NCI-H2196 treated with DMSO at 0.1 percent for 48 hours (cell line): ENCODE measurements at regions not wholly inside any gene's neighbourhood (a gene's known extent, or its start where the extent isn't known, plus 50 kb on each side); places are given as distances from the start of the nearest gene placed in this dataset.

ENCODE experiments used
- DNase-seq: peaks from one replicate; lab custom pipeline; 2025; ENCODE audit not compliant: unreplicated experiment; lab: John Stamatoyannopoulos, UW

DNA sequence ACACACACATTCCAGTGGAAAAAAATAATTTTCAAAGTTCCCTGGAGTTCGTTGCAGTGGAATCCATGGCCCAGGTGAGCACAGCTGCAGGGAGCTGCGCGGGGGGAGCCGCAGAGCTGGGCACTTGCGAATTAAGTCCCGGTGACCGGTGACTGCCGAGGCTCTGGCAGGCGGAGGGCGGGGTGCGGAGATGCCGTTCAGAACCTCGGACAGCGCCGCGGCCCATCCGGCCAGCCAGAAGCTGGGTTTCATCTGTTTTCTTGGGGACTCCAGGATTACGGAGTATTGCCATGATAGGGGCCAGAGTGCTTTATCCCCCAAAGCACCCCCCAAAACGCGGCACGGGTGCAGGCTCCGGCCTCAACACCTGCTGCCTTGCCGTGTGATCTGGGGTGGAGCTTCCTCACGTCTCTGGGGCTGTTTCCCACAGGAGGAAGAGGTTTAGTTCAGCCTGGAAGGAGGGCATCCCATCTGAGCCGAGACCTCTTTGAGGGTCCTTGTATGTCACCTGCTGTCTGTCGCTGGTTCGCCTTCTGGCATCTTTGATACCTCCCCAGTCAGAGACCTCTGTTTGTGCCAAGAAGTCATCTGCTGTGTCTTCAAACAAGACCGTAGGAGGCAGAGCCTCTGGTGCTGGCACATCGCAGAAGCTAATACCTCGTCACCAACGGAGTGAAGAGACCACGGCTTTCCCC is 99.4 kb downstream of the YTHDF1 start:
- DNase-seq = no peak

DNA sequence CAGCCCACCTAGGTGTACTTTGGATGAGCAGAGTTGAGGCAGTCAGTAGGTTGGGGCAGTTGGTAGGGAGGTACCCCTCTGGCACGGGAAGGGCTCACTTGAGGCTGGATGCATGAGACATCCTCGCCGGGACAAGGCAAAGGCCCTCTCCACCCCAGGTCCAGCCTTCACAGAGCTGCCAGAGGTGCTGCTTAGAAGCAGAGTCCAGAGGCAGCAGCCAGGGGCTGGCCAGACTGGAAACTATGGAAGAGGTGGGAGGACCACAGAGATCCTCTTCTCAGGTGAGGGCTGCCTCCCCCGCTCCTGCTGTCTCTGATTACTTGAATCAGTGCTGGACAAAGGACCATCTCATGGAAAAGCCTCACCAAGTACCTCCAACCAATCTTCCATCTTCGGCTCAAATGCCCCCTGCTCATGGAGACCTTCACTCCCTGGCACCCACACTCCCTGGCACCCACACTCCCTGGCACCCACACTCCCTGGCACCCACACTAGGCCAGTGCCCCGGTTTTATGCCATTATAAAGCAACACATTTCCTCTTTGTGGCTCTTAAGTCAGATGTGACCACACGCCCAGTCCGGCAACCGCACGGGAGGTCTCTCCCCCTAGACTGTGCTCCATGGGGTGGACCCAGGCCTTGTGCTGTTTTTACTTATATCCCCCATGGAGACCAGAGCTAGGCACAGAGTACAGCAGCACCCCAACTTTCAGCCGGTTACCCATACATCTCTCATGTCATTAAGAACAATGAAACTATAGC is 100.1 kb downstream of the YTHDF1 start:
- DNase-seq = no peak

DNA sequence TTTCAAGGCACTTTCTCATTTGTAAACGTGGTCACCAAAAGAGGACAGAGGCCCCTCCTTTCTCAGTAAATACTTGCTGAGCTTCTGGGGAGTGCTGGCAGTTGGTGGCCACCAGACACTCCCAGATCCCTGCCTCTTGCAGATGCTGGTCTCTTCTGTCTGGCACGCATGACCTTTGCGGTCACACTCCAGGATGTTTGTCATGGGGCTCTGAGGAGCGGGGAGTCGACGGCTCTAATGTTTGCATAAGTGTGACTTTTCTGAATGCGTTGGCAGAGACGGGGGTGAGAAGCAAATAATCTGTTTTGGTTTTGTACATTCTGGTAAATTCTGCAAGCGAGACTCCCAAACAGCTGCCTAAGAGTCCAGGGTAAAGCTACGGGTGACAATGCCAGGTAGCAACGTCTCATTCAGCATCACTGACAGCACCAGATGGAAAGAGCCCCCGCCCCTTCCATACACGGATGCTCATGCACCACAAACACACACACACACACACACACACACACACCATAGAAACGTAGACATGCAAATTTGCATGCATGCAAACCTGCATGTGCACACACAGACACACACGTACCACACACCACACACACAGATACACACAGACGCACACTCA is 101.1 kb downstream of the YTHDF1 start:
- DNase-seq = no peak

DNA sequence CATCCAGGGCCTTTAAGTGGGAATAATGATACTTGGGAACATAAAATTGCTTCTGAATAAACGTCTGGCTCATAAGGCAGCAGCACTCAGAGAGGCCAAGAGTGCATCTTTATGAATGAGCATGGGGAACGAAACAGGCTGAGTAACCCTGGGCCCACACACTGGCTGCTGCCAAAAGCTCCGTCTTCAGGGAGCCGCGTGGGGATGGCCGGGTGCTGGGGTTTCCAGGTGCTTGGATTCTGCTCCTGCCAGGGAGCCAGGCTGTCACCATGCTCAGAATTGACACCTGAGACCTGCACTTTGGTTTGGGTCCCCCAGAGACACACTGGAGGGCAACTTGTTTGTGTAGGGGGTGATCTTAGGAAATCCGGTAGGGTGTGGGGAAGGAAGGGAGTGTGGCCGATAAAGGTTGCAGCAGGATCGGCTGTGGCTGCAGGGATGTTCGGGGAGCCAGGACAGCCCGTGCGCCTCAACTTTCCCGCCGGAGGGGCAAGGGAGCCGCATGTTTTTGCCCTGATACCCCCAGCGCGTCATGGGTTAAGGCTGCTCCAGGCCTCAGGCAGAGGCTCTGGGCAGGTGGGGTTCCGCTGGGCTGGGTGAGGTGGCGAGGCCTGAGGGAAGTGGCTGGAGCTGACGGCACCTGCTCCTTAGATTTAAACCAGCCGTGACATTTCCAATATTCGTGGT is 101.8 kb downstream of the YTHDF1 start:
- no peak for DNase-seq

DNA sequence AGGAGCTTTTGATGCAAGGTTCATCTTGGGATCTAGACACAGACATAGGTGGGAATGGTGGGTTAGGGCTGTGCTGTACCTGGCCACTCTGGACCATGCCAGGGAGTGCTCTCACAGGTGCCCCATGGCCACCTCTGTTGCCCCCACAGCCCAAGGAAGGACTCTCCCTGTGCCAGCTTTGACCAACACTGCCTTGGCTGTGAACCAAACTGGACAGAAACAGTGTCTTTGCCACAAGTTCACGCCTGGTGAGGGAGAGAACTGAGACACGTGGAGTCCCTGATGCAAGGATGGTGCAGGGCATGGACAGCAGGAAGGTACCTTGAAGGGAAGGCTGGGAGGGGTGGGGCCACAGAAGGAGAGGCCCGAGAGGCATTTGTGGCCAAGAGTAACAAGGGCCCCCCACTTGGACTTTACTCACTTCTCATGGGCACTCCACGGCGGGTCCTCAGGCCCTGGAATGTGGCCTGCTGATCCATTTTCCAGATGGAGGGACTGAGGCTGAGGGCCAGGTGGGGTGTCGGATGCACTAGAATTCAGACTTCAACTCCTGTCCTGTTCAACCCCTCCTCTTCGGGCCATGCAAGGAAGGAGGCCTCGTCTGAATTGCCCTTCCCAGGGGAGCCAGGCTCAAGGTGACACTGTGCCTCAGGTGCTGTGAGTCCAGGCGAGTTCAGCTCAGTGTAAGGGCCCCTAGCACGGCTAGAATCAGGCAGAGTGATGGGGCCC is 103.3 kb downstream of the YTHDF1 start:
- DNase-seq = no peak

DNA sequence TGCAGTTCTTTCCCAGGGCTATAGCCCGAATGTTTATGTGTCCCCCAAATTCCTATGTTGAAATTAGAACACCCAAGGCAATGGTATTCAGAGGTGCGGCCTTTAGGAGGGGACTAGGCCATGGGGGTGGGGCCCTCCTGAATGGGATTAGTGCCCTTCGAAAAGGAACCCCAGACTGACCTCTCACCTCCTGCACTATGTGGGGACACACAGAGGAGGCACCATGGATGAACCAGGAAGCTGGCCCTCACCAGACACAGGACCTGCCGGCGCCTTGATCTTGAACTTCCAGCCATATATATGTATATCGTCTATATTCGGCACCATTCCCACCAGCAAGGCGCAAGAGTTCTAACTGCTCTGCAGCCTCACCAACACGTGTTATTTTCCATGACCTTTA is 101.5 kb upstream of the BHLHE23 start:
- DNase-seq = no peak

DNA sequence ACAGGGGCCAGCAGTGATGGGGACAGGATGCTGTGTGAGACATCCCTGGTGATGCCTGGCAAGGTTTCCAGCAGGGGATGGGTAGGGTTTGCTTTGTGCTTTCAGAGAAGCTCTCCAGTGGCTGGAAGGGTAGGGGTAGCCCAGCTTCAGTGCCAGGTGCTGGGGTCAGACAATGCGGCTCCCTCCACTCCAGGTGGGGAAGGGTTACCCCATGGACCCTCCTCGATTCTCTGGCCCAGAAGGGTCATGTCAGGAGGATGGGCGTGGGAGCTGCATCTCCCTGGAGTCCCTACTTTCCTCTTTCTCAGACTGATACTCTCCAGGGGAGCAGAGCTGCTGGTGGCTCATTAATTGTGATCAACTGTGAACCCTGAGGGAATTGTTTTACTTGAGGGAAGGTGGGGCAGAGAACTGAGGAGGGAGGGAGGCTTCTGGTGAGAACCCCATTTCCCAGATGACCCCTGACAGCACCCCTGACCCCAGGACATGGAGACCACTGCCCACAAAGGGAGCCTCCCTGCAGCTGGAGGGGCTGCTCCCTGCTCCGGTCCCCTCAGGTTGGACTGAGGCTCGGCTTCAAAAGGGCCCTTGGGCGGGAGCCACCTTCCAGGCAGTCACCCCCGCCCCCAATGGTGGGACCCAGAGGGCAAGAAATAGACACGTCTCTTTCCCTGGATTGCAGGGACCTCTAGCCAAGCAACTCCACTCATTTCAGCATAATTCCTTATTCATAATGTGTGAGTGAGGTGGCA is 100.9 kb upstream of the BHLHE23 start:
- DNase-seq = no peak

DNA sequence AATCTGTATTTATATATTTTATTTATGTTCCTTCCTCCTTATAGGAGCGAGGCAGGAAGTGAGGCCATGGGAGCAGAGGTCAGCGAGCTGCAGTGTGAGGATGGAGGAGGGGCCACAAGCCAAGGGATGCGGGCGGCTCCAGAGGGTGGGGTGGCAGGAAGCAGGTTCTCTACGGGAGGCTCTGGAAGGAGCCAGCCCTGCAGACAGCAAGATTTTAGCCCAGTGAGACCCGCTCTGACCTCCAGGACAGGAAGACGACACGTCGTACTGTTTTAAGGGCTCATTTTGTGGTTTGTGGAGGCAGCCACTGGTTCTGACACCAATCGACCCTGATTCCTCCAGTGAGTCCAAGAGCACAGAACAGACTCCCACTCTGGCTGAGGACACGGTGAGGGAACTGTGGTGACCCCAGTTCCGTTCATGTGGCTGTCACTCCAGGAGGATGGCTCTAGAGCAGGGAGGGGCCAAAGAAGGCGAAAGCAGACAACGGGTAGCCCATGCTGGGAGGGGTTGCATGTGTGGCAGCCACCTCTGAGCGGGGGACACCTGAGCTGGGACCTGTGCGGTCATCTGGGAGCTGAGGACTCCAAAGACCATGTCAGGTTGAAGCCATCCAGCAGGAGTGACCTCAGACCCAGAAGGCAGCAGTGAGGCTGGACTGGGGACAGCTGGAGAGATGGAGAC is 100.1 kb upstream of the BHLHE23 start:
- no peak for DNase-seq

DNA sequence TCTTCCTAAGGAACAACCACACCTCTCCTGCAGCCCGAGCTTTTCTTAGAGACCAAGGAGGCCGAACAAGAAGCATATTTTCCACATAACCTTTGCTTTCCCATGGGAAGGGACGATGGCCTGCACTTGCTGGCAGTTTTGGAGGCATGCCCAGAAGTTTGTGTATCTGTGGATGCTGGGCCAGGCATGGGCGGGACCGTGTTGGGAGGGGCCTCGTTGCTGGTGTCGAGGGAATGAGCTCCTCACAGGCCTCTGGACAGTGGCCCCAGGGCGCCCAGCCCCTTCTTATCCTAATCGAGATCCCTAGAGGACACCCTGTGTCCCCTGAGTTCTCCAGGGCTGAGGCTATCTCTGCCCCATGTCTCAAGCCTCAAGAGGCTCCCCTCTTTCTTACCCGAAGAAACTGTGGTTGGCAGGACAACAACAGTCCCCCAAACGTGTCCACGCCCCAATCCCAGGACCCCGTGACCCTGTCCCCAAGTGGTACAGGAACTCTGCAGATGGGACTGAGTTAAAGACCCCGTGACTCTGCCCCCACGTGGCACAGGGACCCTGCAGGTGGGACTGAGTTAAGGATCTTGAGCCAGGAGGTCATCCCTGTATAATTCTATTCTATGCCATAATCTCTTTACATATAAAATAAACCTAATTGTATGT is 99.5 kb upstream of the BHLHE23 start:
- DNase-seq = peak; percentile 66

DNA sequence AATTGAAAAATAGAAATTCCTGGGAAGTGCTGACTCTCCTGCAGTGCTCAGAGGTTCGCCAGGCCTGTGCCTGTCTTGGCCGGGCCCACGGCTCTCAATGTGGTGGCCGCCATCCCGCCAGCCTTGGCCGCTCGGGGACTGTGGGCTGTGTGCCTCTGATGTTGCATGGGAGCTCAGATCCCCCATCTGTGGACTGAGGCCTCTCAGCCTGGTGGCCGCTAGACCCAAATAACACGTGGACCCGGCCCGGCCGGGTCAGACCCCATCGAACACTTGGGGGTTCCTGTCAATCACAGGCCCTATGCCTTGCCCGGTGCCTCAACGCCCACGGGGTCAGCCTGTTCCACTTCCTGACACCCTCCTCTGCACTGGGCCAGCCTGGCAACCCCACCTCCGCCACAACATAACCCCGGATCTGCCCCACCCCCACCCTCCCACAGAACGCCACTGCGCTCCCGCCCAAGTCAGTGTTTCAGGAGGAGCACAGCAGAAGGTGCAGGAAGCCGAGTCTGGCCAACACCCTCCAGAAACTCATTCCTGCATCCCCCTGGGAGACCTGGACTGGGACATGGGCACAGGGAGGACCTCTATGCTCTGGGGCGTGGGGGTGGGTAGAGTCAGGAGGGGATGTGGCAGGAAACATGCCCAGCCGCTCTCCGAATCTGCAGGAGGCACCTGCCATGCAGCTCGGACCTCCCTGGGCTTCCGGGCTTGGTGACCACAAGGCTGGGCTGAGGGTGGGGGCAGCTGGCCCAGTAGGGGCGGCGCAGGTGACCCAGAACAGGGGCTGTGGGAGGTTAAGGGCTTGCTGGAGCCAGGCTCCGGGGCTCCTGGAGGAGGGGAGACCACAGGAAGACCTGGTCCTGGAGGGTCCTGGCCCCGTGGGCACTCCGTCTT is 98.7 kb upstream of the BHLHE23 start:
- DNase-seq = no peak

DNA sequence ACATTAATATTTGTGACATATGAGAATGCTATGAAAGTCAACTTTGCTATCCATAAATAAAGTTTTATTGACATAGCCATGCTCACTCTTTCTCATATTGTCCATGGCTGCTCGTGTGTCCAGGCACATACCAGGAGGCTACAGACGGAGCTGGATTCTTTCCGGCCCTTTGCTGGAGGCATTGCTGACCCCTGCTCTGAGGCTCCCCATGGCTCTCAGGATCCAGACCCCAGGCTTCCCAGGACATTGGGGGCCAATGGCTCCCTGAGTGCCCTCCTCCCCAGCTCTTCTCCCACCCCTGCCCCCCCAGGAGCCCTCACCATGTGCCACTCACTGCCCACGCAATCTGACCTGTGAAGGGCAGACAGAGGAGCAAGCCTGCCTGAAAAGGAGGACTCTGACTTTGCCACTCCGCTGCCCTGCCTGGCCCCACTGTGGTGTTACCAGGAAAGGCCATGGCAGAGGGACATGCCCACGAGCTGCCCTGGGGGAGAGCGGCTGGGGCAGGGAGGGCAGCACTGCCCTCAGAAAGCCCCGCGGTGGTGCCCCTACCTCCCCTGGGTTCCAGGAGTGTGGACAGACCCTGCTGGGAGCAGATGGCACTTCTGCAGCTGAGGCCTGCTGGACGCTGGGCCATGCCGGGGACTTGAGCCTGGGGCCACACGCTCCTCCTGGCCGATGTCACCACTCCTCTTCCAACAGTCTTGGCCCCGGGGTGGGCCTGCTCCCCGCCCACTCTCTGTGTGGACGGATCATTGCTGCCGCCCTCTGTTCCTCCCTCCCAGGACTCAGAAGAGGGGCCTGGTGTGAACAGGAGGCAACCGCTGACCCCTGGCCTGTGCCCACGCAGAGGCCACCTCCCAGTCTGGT is 97.8 kb upstream of the BHLHE23 start:
- no peak for DNase-seq

DNA sequence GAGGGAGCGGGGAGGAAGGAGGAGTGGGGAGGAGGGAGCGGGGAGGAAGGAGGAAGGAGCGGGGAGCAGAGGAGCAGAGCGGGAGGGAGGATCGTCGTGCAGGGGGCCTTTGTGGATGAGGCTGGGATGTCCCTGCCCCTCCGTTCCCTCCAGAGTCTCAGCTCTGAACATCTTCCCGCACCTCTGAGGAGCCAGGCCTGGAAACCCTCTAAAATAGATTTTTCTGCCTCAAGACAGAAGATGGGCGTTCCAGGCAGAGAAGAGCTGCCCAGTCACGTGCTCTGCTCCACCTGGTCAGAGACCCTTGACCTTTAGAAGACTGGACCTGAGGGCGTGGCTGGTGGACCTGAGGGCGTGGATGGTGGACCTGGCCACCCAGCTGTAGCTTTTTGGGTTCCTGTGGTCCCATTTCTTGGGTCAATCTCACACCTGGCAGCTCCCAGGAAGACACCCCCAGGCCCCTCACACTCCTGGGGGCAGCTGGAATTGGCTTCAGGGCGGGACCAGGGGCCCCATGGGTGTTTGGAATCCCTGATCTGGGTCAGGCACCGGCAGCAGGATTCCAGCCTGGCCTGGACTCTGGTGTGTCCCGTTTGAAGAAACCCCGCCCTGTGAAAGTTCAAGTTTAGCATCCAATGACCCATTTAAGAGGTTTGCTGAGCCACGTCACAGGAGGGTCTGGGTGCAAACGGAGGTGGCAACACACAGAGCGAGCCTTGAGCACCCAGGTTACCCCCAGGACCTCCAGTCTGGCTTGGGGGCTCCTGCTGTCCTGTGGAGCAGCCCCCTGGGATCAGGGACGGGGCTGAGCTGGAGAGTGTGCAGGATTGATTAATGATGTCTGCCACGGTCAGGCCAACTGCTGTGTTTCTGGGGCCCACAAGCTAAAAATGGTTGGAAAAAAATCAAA is 96.9 kb upstream of the BHLHE23 start:
- DNase-seq = no peak

DNA sequence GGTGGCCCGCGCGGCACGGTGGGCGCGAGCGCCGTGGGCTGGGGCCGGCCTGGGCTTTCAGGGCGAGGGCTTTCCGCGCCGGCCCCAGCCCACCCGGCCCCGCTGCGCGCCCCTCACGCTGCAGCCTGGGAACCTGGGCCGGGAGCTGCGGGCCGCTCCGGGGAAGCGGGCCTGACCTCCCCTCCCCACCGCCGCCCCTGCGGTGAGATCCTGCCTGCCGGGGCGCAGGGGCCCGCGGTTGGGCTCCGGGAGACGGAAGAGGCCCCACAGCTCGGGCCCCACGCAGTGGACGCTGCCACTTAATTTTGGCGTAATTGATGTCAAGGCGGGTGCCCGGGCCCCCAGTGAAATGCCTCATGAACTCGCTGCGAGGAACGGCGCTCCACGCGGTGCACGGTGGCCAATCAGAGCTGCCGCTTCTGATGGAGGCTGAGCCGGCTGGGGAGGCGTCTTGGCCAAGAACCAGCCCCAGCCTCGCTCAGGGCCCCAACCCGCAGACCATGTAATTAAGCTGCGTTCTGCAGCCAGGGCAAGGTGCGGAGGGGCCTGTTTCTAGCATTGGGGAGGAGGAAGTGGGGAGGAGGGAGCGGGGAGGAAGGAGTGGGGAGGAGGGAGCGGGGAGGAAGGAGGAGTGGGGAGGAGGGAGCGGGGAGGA is 96.1 kb upstream of the BHLHE23 start:
- DNase-seq = peak; percentile 67

DNA sequence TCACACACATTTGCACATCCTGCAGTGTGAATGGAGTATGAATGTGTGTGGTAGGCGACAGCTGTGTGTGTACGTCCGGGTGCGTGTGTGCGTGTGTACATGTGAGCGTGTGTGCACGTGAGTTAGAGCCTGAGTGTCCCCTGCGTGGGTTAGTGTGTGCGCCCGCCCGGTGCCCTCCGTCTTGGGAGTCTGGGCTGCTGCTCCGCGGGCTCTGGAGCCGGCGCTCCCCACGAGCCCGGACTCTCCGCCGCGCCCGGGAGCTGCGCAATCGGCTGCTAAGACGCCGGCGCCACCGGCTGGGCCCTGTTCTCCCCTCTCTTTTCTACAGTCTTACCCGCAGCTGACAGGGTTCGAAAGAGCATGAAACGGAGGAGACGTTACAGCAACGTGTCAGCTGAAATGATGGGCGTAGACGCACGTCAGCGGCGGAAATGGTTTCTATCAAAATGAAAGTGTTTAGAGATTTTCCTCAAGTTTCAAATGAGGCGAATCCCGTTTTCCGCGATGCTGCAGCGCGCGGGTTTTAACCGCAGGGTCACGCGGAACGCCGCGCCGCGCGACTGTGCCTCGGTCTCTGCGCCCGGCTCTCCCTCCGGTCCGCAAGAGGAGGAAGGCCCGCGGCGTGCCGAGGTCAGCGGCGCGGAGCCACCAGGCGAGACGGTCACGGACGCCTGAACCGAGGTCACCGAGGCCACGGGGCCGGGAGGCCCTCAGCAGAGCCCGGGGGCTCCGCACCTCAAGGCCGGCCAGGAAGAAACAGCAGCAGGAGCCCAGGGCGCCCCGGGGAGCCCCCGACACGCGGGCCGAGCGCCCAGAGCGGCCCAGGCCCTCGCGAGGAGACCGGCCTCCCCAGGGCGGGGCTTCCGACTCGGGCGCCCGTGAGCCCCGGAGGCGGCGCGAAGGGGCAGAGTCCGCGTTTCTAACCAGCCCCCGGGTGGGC is 95.3 kb upstream of the BHLHE23 start:
- DNase-seq = peak; percentile 47
